ENCODE measurements at regions not wholly inside any gene's neighbourhood (a gene's known extent, or its start where the extent isn't known, plus 50 kb on each side); places are given as distances from the start of the nearest gene placed in this dataset.

- no peak for TF ChIP-seq CTCF (IDR thresholded peaks at IDR 0.05)
- TF ChIP-seq POLR2AphosphoS5 (IDR thresholded peaks at IDR 0.05) = no peak
- TF ChIP-seq POLR2A (IDR thresholded peaks at IDR 0.05) = no peak
Observed at GRCh38 chr11:116294630-116295029, 478.2 kb downstream of the BUD13 start.

All from prostate gland (tissue), 2 donors.